ENCODE measurements at regions not wholly inside any gene's neighbourhood (a gene's known extent, or its start where the extent isn't known, plus 50 kb on each side); places are given as distances from the start of the nearest gene placed in this dataset.

DNA sequence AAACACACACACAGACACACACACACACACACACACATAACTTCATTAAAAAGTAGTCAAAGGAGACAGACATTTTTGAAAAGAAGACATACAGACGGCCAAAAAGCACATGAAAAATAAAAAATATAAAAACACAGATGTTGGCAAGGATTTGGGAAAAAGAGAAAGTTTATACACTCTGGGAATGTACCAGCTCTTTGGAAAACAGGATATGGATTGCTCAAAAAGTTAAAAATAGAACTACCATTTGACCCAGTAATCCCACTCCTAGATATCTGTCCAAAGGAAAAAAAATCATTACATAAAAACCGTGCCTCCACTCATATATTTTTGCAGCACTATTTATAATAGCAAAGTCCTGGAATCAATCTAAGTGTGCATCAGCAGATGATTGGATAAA lies 128.4 kb upstream of the C21orf91 start:
- TF ChIP-seq MYC (IDR thresholded peaks at IDR 0.05; ENCODE audit: low read depth, low read length) (no peak), POLR2A (IDR thresholded peaks at IDR 0.05; ENCODE audit: low read depth, low read length) (no peak), EZH2 (IDR thresholded peaks at IDR 0.05; ENCODE audit: borderline replicate concordance, low read depth, low read length, severe bottlenecking) (no peak), GATA2 (IDR thresholded peaks at IDR 0.05; ENCODE audit: insufficient read depth, insufficient read length, low read depth, low read length) (no peak)
- no peak for FAIRE-seq
- no peak overlapping the region for H3K27ac ChIP-seq (ENCODE audit: insufficient read depth, low read depth, low read length)
- CTCF ChIA-PET = interaction anchor here (2.8 kb wide), 1 partner anchor 22 kb away, joined by 11 read pairs; no protein-coding TSS in a partner anchor
- no TSS peak for BruUV-seq (replicated peaks)
- POLR2A ChIA-PET = no interaction called here
- intact Hi-C loops (cut with micrococcal nuclease) (no loop called here), dilution Hi-C loops (cut with MboI; ENCODE audit: extremely low pct_ligation_motif_present, low sequenced_read_pairs) (no loop called here)
- no peaks in the 10 kb centered on the region for H3K36me3 ChIP-seq (ENCODE audit: control insufficient read depth in 2 of 2, extremely low read depth in 1 of 2, insufficient read depth in 2 of 2, low read length in 2 of 2)
- no peaks in the 10 kb centered on the region for H3K9me3 ChIP-seq (replicated peaks; ENCODE audit: control insufficient read depth, insufficient read depth, low read length)
- no peaks in the 10 kb centered on the region for H3K79me2 ChIP-seq (ENCODE audit: control insufficient read depth, insufficient read depth, low read length)
- no peak for DNase-seq (ENCODE audit: low read depth, low spot score)
- no peaks in the 10 kb centered on the region for H3K4me1 ChIP-seq (ENCODE audit: control insufficient read depth, extremely low read depth, insufficient read depth, low read length)
- no peak overlapping the region for H3K9ac ChIP-seq (replicated peaks; ENCODE audit: extremely low read depth, insufficient read depth, low read length)
- no peak overlapping the region for H3K4me3 ChIP-seq (replicated peaks in 1 of 3; ENCODE audit: insufficient read depth in 1 of 3, low read depth in 1 of 3, low read length in 3 of 3)
- no peak overlapping the region for H3K4me2 ChIP-seq (ENCODE audit: insufficient read depth, low read length)
- no peak overlapping the region for H2AFZ ChIP-seq (ENCODE audit: low read depth, low read length)
- no peaks in the 10 kb centered on the region for H4K20me1 ChIP-seq (replicated peaks; ENCODE audit: control insufficient read depth, extremely low read depth, insufficient read depth, low read length)
- H3K9me1 ChIP-seq (replicated peaks; ENCODE audit: control insufficient read depth, extremely low read depth, insufficient read depth, low read length) = no peaks in the 10 kb centered on the region
- no peaks in the 10 kb centered on the region for H3K27me3 ChIP-seq (ENCODE audit: control insufficient read depth in 2 of 2, insufficient read depth in 2 of 2, low read length in 2 of 2)

- TF ChIP-seq POLR2AphosphoS5 (IDR thresholded peaks at IDR 0.05; ENCODE audit: insufficient read depth, low read depth, low read length) (no peak), MYC (IDR thresholded peaks at IDR 0.05; ENCODE audit: low read depth, low read length) (no peak), GATA2 (IDR thresholded peaks at IDR 0.05; ENCODE audit: insufficient read depth, insufficient read length, low read depth, low read length) (no peak), FOS (IDR thresholded peaks at IDR 0.05; ENCODE audit: borderline replicate concordance, insufficient read depth, low read length) (no peak), POLR2A (IDR thresholded peaks at IDR 0.05; ENCODE audit: low read depth, low read length) (no peak), JUN (IDR thresholded peaks at IDR 0.05; ENCODE audit: borderline replicate concordance, insufficient read depth, insufficient read length, low read depth) (no peak), EZH2 (IDR thresholded peaks at IDR 0.05; ENCODE audit: borderline replicate concordance, low read depth, low read length, severe bottlenecking) (no peak)
- TF ChIP-seq, protein P1, sequence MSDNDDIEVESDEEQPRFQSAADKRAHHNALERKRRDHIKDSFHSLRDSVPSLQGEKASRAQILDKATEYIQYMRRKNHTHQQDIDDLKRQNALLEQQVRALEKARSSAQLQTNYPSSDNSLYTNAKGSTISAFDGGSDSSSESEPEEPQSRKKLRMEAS (IDR thresholded peaks at IDR 0.05; ENCODE audit: insufficient read depth, insufficient read length) = no peak
- TF ChIP-seq, protein P2, sequence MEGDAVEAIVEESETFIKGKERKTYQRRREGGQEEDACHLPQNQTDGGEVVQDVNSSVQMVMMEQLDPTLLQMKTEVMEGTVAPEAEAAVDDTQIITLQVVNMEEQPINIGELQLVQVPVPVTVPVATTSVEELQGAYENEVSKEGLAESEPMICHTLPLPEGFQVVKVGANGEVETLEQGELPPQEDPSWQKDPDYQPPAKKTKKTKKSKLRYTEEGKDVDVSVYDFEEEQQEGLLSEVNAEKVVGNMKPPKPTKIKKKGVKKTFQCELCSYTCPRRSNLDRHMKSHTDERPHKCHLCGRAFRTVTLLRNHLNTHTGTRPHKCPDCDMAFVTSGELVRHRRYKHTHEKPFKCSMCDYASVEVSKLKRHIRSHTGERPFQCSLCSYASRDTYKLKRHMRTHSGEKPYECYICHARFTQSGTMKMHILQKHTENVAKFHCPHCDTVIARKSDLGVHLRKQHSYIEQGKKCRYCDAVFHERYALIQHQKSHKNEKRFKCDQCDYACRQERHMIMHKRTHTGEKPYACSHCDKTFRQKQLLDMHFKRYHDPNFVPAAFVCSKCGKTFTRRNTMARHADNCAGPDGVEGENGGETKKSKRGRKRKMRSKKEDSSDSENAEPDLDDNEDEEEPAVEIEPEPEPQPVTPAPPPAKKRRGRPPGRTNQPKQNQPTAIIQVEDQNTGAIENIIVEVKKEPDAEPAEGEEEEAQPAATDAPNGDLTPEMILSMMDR (IDR thresholded peaks at IDR 0.05; ENCODE audit: extremely low read depth in 1 of 2, insufficient read depth in 1 of 2, low read depth in 1 of 2, low read length in 2 of 2) = no peak
- FAIRE-seq (no peak), DNase-seq (ENCODE audit: low read depth, low spot score) (no peak)
- no peak overlapping the region for H3K9ac ChIP-seq (replicated peaks; ENCODE audit: extremely low read depth, insufficient read depth, low read length)
- ChIA-PET CTCF (interaction anchor here (1.3 to 1.4 kb wide), 2 partner anchors 8 to 110 kb away, joined by 4 to 8 read pairs; no protein-coding TSS in a partner anchor), POLR2A (no interaction called here)
- no peak overlapping the region for H3K27ac ChIP-seq (ENCODE audit: insufficient read depth, low read depth, low read length)
- intact Hi-C loops (cut with micrococcal nuclease) (no loop called here), dilution Hi-C loops (cut with MboI; ENCODE audit: extremely low pct_ligation_motif_present, low sequenced_read_pairs) (no loop called here)
- no peak overlapping the region for H3K4me2 ChIP-seq (ENCODE audit: insufficient read depth, low read length)
- no peaks in the 10 kb centered on the region for H3K27me3 ChIP-seq (ENCODE audit: control insufficient read depth in 2 of 2, insufficient read depth in 2 of 2, low read length in 2 of 2)
- no peak overlapping the region for H2AFZ ChIP-seq (ENCODE audit: low read depth, low read length)
- no peak overlapping the region for H3K4me3 ChIP-seq (replicated peaks in 1 of 3; ENCODE audit: insufficient read depth in 1 of 3, low read depth in 1 of 3, low read length in 3 of 3)
- H3K9me3 ChIP-seq (replicated peaks; ENCODE audit: control insufficient read depth, insufficient read depth, low read length) = no peaks in the 10 kb centered on the region
- H3K4me1 ChIP-seq (ENCODE audit: control insufficient read depth, extremely low read depth, insufficient read depth, low read length) = no peaks in the 10 kb centered on the region
- no peaks in the 10 kb centered on the region for H3K36me3 ChIP-seq (ENCODE audit: control insufficient read depth in 2 of 2, extremely low read depth in 1 of 2, insufficient read depth in 2 of 2, low read length in 2 of 2)
- no peaks in the 10 kb centered on the region for H3K79me2 ChIP-seq (ENCODE audit: control insufficient read depth, insufficient read depth, low read length)
- no peaks in the 10 kb centered on the region for H4K20me1 ChIP-seq (replicated peaks; ENCODE audit: control insufficient read depth, extremely low read depth, insufficient read depth, low read length)
- BruUV-seq (replicated peaks) = no TSS peak
- no peaks in the 10 kb centered on the region for H3K9me1 ChIP-seq (replicated peaks; ENCODE audit: control insufficient read depth, extremely low read depth, insufficient read depth, low read length)
Measured at GRCh38 chr21:17931080-17931479, 111.9 kb upstream of the C21orf91 start.

All from endothelial cell of umbilical vein (primary cell).